ENCODE measurements at regions not wholly inside any gene's neighbourhood (a gene's known extent, or its start where the extent isn't known, plus 50 kb on each side); places are given as distances from the start of the nearest gene placed in this dataset.

GRCh38 chr17:34117332-34117731 is 137.8 kb upstream of the CCL2 start:
- Mint-ChIP-seq H3K27ac (ENCODE audit: unreplicated experiment) (no peak overlapping the region), H3K36me3 (ENCODE audit: unreplicated experiment) (no peaks in the 10 kb centered on the region), H3K4me1 (ENCODE audit: unreplicated experiment) (no peaks in the 10 kb centered on the region), H3K27me3 (ENCODE audit: unreplicated experiment) (no peaks in the 10 kb centered on the region), H3K9me3 (ENCODE audit: unreplicated experiment) (no peaks in the 10 kb centered on the region), H3K4me3 (ENCODE audit: unreplicated experiment) (no peak overlapping the region)
- TF ChIP-seq, protein P1, sequence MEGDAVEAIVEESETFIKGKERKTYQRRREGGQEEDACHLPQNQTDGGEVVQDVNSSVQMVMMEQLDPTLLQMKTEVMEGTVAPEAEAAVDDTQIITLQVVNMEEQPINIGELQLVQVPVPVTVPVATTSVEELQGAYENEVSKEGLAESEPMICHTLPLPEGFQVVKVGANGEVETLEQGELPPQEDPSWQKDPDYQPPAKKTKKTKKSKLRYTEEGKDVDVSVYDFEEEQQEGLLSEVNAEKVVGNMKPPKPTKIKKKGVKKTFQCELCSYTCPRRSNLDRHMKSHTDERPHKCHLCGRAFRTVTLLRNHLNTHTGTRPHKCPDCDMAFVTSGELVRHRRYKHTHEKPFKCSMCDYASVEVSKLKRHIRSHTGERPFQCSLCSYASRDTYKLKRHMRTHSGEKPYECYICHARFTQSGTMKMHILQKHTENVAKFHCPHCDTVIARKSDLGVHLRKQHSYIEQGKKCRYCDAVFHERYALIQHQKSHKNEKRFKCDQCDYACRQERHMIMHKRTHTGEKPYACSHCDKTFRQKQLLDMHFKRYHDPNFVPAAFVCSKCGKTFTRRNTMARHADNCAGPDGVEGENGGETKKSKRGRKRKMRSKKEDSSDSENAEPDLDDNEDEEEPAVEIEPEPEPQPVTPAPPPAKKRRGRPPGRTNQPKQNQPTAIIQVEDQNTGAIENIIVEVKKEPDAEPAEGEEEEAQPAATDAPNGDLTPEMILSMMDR (IDR thresholded peaks at IDR 0.05) = no peak
- no peak for DNase-seq (ENCODE audit: extremely low spot score, unreplicated experiment)

DNA sequence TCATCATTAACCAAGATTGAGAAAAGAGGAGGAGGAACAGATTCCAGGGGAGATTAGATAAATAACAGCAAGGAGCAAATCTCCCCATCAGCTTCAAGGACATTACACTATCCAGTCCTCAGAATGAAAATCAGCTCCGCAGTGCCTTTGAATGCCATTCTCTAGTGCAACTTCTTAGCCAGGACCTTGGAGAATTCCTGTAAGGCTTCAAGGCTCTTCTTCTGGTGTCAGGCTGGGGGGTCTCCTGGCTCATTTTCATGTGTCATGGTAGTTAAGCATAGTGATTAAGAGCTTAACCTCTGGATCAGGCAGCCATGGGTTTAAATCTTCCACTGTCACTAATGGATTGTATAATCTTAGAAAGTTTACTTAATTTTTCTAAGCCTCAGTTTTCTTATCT is 137.3 kb upstream of the CCL2 start:
- DNase-seq (ENCODE audit: extremely low spot score, unreplicated experiment) = no peak
- TF ChIP-seq, protein P1 (IDR thresholded peaks at IDR 0.05) = no peak
- Mint-ChIP-seq H3K36me3 (ENCODE audit: unreplicated experiment) (no peaks in the 10 kb centered on the region), H3K9me3 (ENCODE audit: unreplicated experiment) (no peaks in the 10 kb centered on the region), H3K4me3 (ENCODE audit: unreplicated experiment) (no peak overlapping the region), H3K4me1 (ENCODE audit: unreplicated experiment) (no peaks in the 10 kb centered on the region), H3K27ac (ENCODE audit: unreplicated experiment) (no peak overlapping the region), H3K27me3 (ENCODE audit: unreplicated experiment) (no peaks in the 10 kb centered on the region)

GRCh38 chr17:34118564-34118963 is 136.5 kb upstream of the CCL2 start:
- Mint-ChIP-seq H3K4me3 (ENCODE audit: unreplicated experiment) (no peak overlapping the region), H3K4me1 (ENCODE audit: unreplicated experiment) (no peaks in the 10 kb centered on the region), H3K27me3 (ENCODE audit: unreplicated experiment) (no peaks in the 10 kb centered on the region), H3K27ac (ENCODE audit: unreplicated experiment) (no peak overlapping the region), H3K9me3 (ENCODE audit: unreplicated experiment) (no peaks in the 10 kb centered on the region), H3K36me3 (ENCODE audit: unreplicated experiment) (no peaks in the 10 kb centered on the region)
- TF ChIP-seq, protein P1 (IDR thresholded peaks at IDR 0.05) = no peak
- DNase-seq (ENCODE audit: extremely low spot score, unreplicated experiment) = no peak

DNA sequence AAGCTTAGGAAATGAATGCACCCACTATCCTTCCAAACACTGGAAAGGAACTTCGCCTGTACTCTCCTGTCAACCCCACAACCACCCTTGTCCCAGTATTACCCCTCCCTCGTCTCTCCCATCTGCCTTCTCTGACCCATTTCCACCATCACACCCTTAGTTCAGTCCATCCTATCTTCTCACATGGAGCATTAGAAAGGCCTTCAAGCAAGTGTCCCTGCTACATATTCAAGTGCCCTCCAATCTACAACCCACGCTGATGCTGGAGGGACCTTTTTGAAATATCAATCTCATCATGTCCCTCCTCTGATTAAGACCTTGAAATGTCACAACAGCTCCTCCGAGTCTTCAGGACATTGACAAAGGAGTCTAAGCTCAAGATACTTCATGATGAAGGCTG is 133.8 kb upstream of the CCL2 start:
- Mint-ChIP-seq H3K27me3 (ENCODE audit: unreplicated experiment) (no peaks in the 10 kb centered on the region), H3K27ac (ENCODE audit: unreplicated experiment) (no peak overlapping the region), H3K4me3 (ENCODE audit: unreplicated experiment) (no peak overlapping the region), H3K9me3 (ENCODE audit: unreplicated experiment) (no peaks in the 10 kb centered on the region), H3K36me3 (ENCODE audit: unreplicated experiment) (no peaks in the 10 kb centered on the region), H3K4me1 (ENCODE audit: unreplicated experiment) (no peaks in the 10 kb centered on the region)
- TF ChIP-seq, protein P1 (IDR thresholded peaks at IDR 0.05) = no peak
- no peak for DNase-seq (ENCODE audit: extremely low spot score, unreplicated experiment)

DNA sequence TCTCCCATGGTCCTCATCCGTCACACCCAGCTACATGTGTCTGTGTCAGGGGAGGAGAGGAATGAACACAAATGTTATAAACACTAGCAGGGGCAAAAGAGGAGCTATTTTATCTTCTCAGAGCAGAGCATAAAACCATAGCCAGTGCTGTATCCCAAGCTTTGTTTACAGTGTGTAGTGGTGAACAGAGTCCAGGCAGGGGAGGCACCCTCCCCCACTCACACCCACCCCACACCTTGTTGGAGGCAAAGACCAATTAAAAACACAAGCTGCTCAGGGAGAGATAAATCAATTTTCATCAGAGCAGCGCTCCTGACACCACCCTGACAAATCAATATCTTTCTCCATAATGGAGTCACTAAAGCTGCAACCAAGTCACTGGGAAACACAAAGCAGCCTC is 132.6 kb upstream of the CCL2 start:
- H3K36me3 Mint-ChIP-seq (ENCODE audit: unreplicated experiment) = no peaks in the 10 kb centered on the region
- no peak overlapping the region for H3K4me3 Mint-ChIP-seq (ENCODE audit: unreplicated experiment)
- H3K27me3 Mint-ChIP-seq (ENCODE audit: unreplicated experiment) = no peaks in the 10 kb centered on the region
- TF ChIP-seq, protein P1 (IDR thresholded peaks at IDR 0.05) = no peak
- no peaks in the 10 kb centered on the region for H3K4me1 Mint-ChIP-seq (ENCODE audit: unreplicated experiment)
- H3K9me3 Mint-ChIP-seq (ENCODE audit: unreplicated experiment) = no peaks in the 10 kb centered on the region
- DNase-seq (ENCODE audit: extremely low spot score, unreplicated experiment) = no peak
- H3K27ac Mint-ChIP-seq (ENCODE audit: unreplicated experiment) = no peak overlapping the region

Measured in osteocyte (in vitro differentiated cells).